ENCODE measurements at regions not wholly inside any gene's neighbourhood (a gene's known extent, or its start where the extent isn't known, plus 50 kb on each side); places are given as distances from the start of the nearest gene placed in this dataset.
"Not testable (repeated sequence)": the region's sequence is repeated elsewhere in the genome, so short reads cannot be mapped to it uniquely, and the experiment has no call there.

DNA sequence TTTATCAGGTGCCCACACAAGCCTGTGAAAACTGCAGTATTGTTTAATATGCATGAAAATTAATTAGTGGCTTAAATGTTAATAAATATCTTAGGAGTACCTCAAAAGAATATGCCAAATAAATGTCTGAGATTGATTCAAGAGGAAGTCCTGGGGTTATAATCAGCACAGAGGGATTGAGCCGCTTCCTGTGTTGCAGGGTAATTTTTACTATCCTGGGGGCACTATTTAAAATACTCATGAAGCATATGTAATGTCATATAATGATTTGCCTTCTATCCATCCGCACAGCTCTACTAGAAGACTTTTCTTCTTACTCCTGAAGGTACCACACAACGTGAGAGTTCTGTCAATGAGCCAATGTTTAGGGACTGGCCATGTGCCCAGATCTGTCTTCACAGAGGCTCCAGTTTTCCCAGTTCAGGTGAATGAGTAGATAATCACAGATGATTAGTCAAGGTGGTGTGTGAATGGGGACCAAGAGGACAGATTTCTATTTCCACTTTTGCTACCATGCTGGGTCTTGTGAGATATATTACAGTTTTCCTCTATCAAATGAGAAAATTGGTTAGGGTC is 233.3 kb downstream of the USP46 start:
- Histone ChIP-seq H3K4me3 (no peak overlapping the region), H3K27me3 (ENCODE audit: low read depth) (no peaks in the 10 kb centered on the region), H3K9me3 (replicated peaks) (no peaks in the 10 kb centered on the region), H3K36me3 (no peaks in the 10 kb centered on the region), H3K4me1 (peaks cover 8% of the 10 kb centered on the region), H3K27ac (replicated peaks) (no peak overlapping the region)
- intact Hi-C loops (cut with micrococcal nuclease): no loop called here
- TF ChIP-seq CTCF (IDR thresholded peaks at IDR 0.05; ENCODE audit: borderline replicate concordance): no peak
- DNase-seq: no peak

DNA sequence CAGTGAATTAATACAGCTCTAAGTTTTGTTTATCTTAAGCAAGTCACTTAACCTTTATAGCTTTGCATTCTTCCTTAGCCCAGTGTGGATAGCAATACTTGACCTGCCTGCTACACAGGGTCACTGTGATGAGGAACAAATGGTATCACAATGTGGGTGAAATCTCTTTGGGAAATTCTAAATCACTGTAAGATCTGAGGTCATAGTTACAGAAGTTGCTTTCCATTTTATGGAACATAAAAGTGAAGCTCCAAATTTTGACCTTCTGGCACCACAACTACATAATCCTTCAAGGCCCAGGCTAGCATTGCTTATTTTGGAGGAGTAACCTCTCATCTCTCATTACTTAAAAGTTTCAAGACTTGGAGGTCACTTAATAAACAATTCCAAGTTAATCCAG is 227.7 kb downstream of the USP46 start:
- TF ChIP-seq CTCF (IDR thresholded peaks at IDR 0.05; ENCODE audit: borderline replicate concordance): no peak
- Histone ChIP-seq H3K36me3 (no peaks in the 10 kb centered on the region), H3K27me3 (ENCODE audit: low read depth) (no peaks in the 10 kb centered on the region), H3K4me1 (no peaks in the 10 kb centered on the region), H3K4me3 (no peak overlapping the region), H3K27ac (replicated peaks) (no peak overlapping the region), H3K9me3 (replicated peaks) (no peaks in the 10 kb centered on the region)
- DNase-seq: no peak
- intact Hi-C loops (cut with micrococcal nuclease): no loop called here

DNA sequence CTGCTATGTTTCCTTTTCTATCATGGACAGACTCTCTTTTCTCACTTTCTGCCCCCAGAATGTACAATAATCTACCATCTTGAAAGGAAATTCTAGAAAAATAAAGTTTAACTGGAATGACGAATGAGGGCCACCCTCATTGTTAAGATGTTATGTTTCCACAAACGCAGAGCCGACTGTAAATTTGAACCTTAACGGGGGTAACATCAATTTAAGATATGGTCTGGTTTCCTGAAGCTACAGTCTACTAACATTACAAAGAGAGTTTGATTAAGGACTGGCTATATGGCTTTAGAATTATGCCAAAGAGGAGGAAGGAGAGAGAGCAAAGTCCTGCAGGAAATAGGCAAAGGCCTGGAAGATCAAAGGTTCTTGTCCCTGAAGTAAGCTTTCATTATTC is 227.2 kb downstream of the USP46 start:
- no peak for TF ChIP-seq CTCF (IDR thresholded peaks at IDR 0.05; ENCODE audit: borderline replicate concordance)
- no peak overlapping the region for H3K4me3 ChIP-seq
- no peaks in the 10 kb centered on the region for H3K4me1 ChIP-seq
- H3K27ac ChIP-seq (replicated peaks): no peak overlapping the region
- intact Hi-C loops (cut with micrococcal nuclease): no loop called here
- no peaks in the 10 kb centered on the region for H3K9me3 ChIP-seq (replicated peaks)
- no peaks in the 10 kb centered on the region for H3K36me3 ChIP-seq
- DNase-seq: no peak
- H3K27me3 ChIP-seq (ENCODE audit: low read depth): no peaks in the 10 kb centered on the region

- intact Hi-C loops (cut with micrococcal nuclease); H3K36me3 ChIP-seq; H3K9me3 ChIP-seq (replicated peaks); DNase-seq; H3K4me1 ChIP-seq; H3K4me3 ChIP-seq; H3K27me3 ChIP-seq (ENCODE audit: low read depth); H3K27ac ChIP-seq (replicated peaks): not testable (repeated sequence)
These were observed 216.6 kb downstream of the USP46 start for GRCh38 chr4:52442524-52442923.

DNA sequence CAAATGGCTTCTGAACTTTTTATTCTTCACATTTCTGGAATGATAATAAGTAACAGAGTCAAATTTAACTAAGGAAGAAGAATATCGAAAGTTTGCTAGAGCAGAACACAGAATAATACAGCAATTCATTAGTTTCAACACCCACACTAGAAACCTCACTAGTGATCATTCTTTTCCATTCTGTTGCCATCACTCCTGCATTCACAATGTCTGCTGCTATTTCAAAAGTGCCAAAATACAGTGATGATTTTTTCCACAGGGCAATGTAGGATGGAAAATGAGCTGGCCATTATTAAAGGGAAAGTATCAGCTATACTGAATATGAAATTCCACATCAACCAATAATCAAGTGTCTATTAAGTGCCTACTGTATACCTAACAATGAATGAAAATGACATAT is 186.7 kb downstream of the USP46 start:
- H3K36me3 ChIP-seq: no peaks in the 10 kb centered on the region
- intact Hi-C loops (cut with micrococcal nuclease): no loop called here
- no peak for TF ChIP-seq CTCF (IDR thresholded peaks at IDR 0.05; ENCODE audit: borderline replicate concordance)
- no peak overlapping the region for H3K4me3 ChIP-seq
- no peak overlapping the region for H3K27ac ChIP-seq (replicated peaks)
- DNase-seq: no peak
- no peaks in the 10 kb centered on the region for H3K27me3 ChIP-seq (ENCODE audit: low read depth)
- peaks cover 6% of the 10 kb centered on the region for H3K4me1 ChIP-seq
- peaks cover 4% of the 10 kb centered on the region for H3K9me3 ChIP-seq (replicated peaks)

- Histone ChIP-seq H3K27ac (replicated peaks) (no peak overlapping the region), H3K27me3 (ENCODE audit: low read depth) (no peaks in the 10 kb centered on the region), H3K9me3 (replicated peaks) (no peaks in the 10 kb centered on the region), H3K36me3 (no peaks in the 10 kb centered on the region), H3K4me3 (no peak overlapping the region), H3K4me1 (peaks cover 3% of the 10 kb centered on the region)
- DNase-seq: no peak
- no peak for TF ChIP-seq CTCF (IDR thresholded peaks at IDR 0.05; ENCODE audit: borderline replicate concordance)
- intact Hi-C loops (cut with micrococcal nuclease): no loop called here
These were observed 181.8 kb downstream of the USP46 start for GRCh38 chr4:52477191-52477780.

Data from left ventricle myocardium inferior (tissue), 1 donor.